GM18520 (cell line): ENCODE measurements at regions not wholly inside any gene's neighbourhood (a gene's known extent, or its start where the extent isn't known, plus 50 kb on each side); places are given as distances from the start of the nearest gene placed in this dataset.

Experiments used
- ATAC-seq: cut with Tn5 transposase; IDR thresholded peaks from one replicate; pipeline ENCODE4 v1.9.1; 2021; ENCODE audit not compliant: unreplicated experiment

- no peak for ATAC-seq
Observed at GRCh38 chr4:74612837-74613236, 167.9 kb downstream of the AREG start.

DNA sequence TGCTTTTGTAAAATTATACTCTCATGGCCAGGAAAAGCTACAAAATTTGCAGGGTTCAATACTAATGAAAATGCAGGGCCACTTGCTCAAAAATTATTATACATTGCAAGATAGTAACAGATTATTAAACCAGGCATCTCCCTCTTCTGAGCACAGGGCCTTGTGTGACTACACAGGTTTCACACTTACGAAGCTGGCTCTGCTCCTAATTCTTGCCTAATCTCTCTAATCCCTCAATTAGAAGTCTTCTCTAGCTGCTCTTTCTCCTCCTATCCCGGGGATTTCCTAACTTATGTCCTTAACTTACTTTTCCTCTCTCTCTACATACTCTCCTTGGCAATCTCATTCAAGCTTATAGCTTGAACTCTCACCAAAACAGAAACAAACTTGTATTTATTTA lies 168.3 kb downstream of the AREG start:
- no peak for ATAC-seq

DNA sequence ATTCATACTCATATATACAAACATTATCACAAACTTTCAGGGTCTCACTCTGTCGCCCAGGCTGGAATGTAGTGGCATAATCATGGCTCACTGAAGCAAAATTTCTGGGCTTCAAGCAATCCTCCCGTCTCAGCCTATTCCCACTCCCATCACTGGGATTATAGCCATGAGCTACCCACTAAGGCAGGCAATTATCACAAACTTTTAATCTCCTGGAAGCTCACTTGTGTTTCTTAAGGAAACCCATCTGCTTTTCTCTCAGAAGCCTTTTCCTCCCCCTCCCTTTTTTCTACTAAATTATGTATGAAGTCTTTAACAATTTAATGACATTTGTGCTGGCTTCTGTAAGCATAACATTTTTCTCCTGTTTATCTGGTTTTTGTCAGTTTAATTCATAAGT lies 170.5 kb downstream of the AREG start:
- no peak for ATAC-seq

DNA sequence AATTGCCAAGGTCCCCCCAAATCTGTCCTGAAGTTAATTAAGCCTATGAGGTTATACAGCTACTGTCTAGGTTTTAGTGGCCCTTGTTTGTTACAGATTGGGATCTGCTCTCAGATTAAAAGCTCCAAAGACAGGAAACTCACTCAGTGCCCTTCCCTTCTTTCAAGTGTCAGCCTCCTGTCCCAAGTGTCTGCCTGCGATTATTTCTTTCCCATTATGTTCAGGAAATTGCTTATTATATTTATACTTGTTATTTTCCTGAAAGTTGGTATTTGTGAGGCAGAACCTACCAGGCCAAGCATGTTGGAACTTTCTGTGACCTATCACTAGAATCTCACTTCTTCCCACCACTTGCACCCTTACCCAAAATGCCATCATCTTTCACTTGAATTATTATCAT lies 173.2 kb downstream of the AREG start:
- ATAC-seq, result no peak

- ATAC-seq, result no peak
Observed at GRCh38 chr4:74618659-74619058, 173.7 kb downstream of the AREG start.

DNA sequence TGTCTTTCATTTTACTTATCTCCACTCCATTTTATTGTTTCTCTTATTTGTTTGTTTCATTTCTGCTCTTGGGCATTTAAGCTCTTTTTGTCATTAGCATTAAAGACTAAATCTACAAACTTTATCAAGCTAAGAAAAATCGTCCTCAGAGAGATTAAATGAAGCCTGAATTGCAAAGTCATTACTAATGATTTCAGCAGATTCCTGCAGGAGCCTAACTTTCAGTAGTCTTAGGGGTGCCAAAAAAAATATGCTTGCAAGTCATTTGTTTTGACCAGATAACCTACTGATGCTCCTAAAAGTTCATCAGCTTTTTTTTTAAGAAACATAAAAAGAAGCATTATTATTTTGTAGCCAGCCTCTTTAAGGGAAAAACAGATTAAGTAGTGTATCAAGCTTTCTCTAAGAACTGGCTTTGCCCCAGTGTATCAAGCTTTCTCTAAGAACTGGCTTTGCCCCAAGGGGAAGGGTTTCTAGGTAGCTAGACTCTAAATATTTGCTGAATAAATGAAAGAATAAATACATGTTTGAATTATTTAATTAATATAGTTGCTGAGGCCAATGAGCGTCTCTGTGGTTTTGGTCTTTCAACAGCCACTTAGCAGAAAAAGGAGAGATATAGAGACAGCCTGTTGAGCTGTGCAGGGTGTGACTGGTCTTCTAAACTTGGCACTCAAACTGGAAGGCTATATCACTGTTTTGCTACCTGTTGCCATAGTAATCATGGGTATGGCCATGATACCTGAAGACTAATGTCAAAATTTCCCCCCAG lies 174.2 kb downstream of the BTC start:
- ATAC-seq, result no peak

DNA sequence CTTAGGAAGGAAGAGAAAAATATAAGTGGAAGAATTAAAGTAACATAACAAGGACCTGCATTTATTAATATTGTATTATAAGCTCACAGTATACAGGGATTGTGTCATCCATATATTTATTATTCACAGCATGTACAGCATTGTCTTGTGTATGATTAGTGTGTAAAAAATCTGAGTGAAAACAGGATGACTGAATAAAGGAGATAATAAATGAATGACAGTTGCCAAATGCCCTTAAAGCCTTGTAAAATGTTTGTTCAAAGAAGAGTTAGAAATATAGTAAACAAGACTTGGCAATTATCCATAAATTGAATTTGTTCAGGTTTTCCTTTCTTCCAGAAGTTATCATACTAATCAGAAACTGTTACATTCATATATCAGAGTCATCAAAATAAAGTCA lies 172.7 kb downstream of the BTC start:
- ATAC-seq, result no peak

GRCh38 chr4:74623041-74623440 lies 171.3 kb downstream of the BTC start:
- ATAC-seq, result peak; percentile 63

- no peak for ATAC-seq
Observed at GRCh38 chr4:74624351-74625151, 169.8 kb downstream of the BTC start.

DNA sequence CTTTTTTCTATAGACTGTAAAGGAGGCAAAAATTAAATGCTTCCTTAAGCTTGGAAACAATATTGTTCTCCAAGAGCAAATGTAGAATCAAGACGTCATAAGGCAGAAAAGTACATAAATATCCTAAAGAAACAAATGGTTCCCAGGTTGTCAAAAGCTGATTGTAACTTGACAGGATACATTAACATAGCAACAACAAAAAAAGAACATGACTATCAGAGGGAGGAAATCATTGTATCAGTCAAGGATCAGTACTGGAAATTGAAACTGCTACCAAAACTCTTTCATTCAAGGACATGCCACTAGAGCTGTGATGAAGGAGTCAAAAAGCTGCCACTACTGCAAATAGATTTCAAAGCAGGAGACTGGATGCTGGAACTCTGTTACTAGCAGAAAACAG lies 168.3 kb downstream of the BTC start:
- ATAC-seq, result no peak

DNA sequence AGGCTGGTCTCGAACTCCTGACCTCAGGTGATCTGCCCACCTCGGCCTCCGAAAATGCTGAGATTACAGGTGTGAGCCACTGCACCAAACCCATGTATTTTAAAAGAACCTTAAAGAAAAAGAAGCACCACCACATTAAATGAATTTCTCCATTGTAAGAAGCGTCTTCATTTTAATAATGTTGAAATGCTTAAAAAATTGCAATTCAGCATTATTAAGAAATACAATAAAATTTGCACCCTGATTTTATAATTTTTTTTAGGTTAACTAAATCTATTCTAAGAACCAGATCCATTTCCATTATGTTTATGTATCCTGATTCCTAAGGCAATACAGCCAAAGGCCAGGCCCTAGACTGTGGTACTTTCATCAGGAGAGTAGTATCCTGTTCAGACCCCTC lies 167.2 kb downstream of the BTC start:
- ATAC-seq, result no peak

DNA sequence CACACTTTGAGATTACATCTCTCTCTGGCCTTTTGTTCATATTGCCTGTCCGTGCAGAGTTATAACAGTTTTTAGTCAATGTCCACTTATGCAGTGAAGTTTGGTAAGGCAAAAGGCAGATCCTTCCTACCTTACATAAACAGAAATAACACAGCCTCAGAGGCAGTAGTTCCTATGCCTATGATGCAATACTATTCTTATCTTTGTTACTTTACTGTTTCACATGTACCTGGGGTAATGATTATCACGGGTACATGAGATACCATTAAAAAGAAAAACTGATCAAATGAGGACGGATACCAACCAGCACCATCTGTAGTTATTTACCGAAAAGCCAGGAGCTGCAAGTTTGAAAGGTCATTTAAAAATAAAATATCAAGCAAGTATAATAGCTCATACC lies 166.8 kb downstream of the BTC start:
- ATAC-seq, result no peak

DNA sequence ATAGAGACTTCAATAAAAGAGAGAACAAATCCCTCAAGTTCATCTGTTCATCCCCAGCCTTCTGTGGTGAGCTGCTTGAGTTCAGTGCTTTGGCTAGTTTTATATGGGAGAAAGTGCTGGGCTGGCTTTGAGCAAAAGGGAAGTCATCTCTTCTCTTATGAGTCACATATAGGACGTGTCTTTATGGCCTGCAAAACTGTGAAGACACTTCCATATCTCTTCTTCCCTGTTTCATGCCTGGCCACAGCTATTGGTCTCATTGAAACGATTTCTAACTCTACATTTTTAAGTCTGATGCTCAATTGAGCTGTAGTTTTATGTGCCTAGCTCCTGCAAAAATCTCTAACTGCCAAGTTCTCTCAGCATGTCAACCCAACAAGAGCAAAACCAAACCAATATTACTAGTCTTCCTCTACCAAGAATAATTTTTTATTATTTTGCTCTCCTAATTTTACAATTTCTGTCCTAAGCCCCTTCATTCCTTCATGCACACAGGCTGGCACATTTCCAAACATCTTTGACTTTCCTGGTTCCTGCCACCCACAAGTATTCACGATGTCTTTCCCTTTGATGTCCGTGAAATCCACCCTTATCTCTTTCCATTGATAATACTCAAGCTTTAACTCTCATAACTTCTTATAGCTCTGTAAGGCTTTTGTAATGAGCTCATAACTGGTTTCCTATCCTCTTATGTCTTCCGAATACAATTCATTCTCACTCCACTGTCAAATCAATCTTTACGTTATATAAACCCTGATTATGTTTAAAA lies 165.3 kb downstream of the BTC start:
- no peak for ATAC-seq

DNA sequence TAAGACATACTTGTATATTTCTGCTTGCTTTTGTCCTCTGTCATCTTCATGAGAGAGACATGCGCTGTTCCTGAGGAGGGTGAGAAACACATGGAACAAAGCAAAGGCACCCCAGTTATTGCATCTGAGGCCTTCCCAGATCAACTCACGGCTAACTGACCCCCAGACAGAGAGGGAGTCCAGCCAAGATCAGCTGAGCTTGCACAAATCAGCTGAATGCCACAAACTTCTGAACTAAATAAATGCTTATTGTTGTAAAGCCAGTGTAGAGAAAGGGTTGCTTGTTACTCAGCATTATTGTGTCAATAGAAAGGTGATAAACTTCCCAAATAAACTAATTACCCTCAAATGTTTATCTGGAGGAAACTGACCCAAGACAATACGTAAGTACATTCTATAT lies 163.8 kb downstream of the BTC start:
- ATAC-seq, result no peak

DNA sequence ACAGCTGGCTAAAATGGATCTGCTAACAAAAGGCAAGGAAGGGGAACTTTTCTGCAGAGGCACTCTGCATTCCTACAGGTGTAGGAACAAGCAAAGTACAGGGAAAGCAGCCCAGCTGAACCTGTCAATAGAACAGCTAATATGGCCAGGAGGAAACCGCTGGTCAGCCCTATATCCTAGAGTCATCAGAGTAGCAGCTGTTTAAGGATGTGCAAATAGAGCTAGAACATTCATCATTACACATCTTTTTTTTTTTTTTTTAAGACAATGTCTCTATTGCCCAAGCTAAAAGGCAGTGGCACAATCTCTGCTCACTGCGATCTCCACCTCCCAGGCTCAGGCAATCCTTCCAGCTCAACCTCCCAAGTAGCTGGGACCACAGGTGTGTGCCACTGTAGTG lies 163.0 kb downstream of the BTC start:
- no peak for ATAC-seq

GRCh38 chr4:74631988-74632387 lies 162.3 kb downstream of the BTC start:
- ATAC-seq, result no peak

DNA sequence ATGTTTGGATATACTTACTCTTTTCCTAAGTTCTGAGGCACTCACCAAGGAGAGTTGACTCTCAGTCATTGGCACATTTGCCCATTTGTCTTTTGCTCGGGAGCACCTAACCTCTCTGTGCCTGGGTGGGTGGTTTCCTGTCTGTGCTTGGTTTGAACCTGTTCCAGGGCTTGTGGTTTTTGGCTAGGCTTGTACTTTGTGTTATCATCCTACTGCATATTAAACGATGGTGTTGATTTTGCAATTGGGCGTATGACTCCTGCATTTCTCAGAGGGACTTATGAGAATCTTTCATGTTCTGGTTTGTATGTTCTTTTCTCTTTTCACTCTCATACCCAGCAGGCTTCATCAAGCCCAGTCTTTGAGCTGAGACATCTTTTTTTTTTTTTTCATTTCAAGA lies 161.7 kb downstream of the BTC start:
- no peak for ATAC-seq

DNA sequence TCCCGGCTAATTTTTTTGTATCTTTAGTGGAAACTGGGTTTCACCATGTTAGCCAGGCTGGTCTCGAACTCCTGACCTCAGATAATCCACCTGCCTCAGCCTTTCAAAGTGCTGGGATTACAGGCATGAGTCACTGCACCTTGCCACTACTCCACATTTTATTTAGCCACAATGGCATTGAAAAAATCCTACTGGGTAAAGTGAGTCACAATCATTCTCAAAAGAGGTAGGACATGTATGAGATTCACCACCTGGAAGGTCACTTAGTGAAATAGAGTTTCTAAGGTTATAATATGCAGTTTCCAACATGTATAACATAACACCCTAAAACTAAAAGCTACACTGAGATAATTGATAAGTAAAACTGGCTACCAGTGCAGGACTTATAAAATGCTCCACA lies 159.2 kb downstream of the BTC start:
- no peak for ATAC-seq

DNA sequence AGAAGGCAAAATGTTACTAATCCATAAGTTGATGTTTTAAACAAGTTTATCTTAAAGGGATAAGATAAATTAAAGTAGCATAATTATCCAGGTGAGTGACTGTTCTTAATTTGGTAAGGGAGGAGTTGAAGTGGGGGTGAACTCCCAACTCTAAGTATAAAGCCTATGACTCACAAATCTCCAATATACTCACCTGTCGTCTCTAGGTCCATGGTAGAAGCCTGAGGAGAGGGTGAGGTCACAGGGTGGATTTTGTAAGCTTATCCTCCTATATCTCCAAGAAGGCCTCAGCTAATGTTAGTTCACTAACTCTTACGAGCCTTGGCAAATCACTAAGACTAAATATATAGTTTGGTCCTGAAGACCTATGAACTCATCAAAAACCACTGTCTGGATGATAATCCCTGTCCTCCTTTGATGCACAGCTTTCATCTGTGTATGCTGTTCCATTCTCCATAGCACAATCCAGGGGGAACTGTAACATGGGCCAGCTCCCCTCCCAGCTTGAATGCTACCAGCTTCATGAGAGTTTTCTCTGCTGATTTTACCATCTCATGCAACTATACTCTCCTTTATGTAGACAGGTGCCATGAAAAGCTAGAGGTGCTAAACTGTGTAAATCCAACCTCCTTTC lies 158.7 kb downstream of the BTC start:
- no peak for ATAC-seq

DNA sequence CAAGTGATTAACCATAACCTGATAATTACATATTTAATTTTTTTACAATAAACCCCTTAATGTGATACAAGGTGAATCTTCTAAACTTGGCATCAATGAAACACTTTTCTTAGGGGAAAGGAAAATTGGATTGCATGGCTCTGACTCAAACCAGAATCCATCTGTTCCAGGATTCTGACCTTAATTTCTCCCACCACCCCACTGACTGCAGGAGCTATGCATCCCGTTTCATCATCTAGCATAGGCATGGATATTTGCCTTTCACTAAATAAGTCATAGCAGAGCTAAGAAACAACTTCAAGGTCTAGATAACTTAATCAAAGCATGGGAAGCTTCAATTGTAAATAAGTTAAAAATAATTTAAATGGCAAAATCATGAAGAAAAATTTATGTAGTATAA lies 156.3 kb downstream of the BTC start:
- ATAC-seq, result no peak

DNA sequence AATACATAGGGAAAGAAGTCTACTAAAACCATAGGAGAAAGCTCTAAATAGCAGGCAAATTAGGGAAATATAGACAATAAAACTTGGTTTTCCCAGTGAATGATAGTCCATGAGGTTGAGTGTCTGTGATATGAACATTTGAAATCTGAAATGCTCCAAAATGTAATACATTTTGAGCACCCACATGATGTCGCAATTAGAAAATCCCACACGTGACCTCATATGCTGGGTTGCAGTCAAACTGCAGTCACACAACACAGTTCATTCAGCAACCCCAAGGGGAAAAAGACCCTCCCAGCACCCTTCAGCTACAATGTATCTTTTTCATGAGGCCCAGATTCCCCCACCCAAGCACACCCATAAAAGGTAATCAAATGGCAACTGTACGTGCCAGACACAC lies 155.6 kb downstream of the BTC start:
- ATAC-seq, result no peak
